Left colon (tissue), 2 donors: ENCODE measurements at regions not wholly inside any gene's neighbourhood (a gene's known extent, or its start where the extent isn't known, plus 50 kb on each side); places are given as distances from the start of the nearest gene placed in this dataset.
"Not testable (repeated sequence)": the region's sequence is repeated elsewhere in the genome, so short reads cannot be mapped to it uniquely, and the experiment has no call there.

Experiments
- ATAC-seq: fragments of 200-7000 bp; cut with Tn5 transposase; one replicate; pipeline ENCODE4 v1.9.1; 2020; ENCODE audit warnings: mild to moderate bottlenecking, moderate library complexity
- DNase-seq, 2 donors: peaks; one replicate each; pipeline ENCODE4 v3.0.0-alpha.2; 2020
- intact Hi-C, 2 donors: fragments of 100-400 bp; cut with DNase I in 1 of 2; cut with micrococcal nuclease in 1 of 2; formaldehyde crosslinking; loops; one replicate each; pipeline versions ENCODE4 v1.11.2 to v1.14.0; 2022; cut with DNase I, micrococcal nuclease
- donor health status: DM: no; HTN: no; CAD: no.
- donor health status: DM: yes; HTN: yes; CAD: no.

GRCh38 chr16:80114699-80115098 is 426.1 kb upstream of the DYNLRB2 start:
- DNase-seq (no peak), ATAC-seq (no peak)
- intact Hi-C loops: no loop called here

GRCh38 chr16:80113873-80114574 is 426.8 kb upstream of the DYNLRB2 start:
- no peak for DNase-seq
- intact Hi-C loops: no loop called here
- ATAC-seq: no peak

GRCh38 chr16:80109581-80109980 is 431.2 kb upstream of the DYNLRB2 start:
- no peak for ATAC-seq
- no peak for DNase-seq
- intact Hi-C loops: no loop called here

- intact Hi-C loops: no loop called here
- DNase-seq (no peak), ATAC-seq (no peak)
Measured at GRCh38 chr16:80107900-80108299, 432.9 kb upstream of the DYNLRB2 start.

- intact Hi-C loops: no loop called here
- ATAC-seq: no peak
Measured at GRCh38 chr16:80105751-80106150, 435.0 kb upstream of the DYNLRB2 start.

GRCh38 chr16:80105160-80105559 is 435.6 kb upstream of the DYNLRB2 start:
- intact Hi-C loops: no loop called here
- no peak for DNase-seq
- ATAC-seq: no peak

More at GRCh38 chr16:80105751-80106150, 435.0 kb upstream of the DYNLRB2 start:
- no peak for DNase-seq

GRCh38 chr16:80104401-80104800 is 436.4 kb upstream of the DYNLRB2 start:
- ATAC-seq (no peak), DNase-seq (no peak)
- intact Hi-C loops: no loop called here

- intact Hi-C loops: no loop called here
- no peak for DNase-seq
- no peak for ATAC-seq
Measured at GRCh38 chr16:80103463-80103862, 437.3 kb upstream of the DYNLRB2 start.

GRCh38 chr16:80100846-80101451 is 439.8 kb upstream of the DYNLRB2 start:
- no peak for ATAC-seq
- no peak for DNase-seq
- intact Hi-C loops: no loop called here

- no peak for DNase-seq
- ATAC-seq: no peak
- intact Hi-C loops: no loop called here
Measured at GRCh38 chr16:80100186-80100585, 440.6 kb upstream of the DYNLRB2 start.

GRCh38 chr16:80097098-80097497 is 443.7 kb upstream of the DYNLRB2 start:
- ATAC-seq: no peak
- intact Hi-C loops: no loop called here
- no peak for DNase-seq

GRCh38 chr16:80092681-80093080 is 448.1 kb upstream of the DYNLRB2 start:
- ATAC-seq (no peak), DNase-seq (no peak)
- intact Hi-C loops: no loop called here

GRCh38 chr16:80091453-80091852 is 449.3 kb upstream of the DYNLRB2 start:
- peak in 1 of 2 donors; percentile 5 for DNase-seq
- not testable (repeated sequence) for ATAC-seq

GRCh38 chr16:80085606-80086005 is 455.2 kb upstream of the DYNLRB2 start:
- intact Hi-C loops: no loop called here
- DNase-seq (no peak), ATAC-seq (no peak)

More at GRCh38 chr16:80091453-80091852, 449.3 kb upstream of the DYNLRB2 start:
- intact Hi-C loops: not testable (repeated sequence)

GRCh38 chr16:80084614-80085013 is 456.2 kb upstream of the DYNLRB2 start:
- ATAC-seq: peak; percentile 71
- intact Hi-C loops: no loop called here
- peak; percentile 11 to 26 for DNase-seq

GRCh38 chr16:80084163-80084562 is 456.6 kb upstream of the DYNLRB2 start:
- DNase-seq (no peak), ATAC-seq (no peak)
- intact Hi-C loops: no loop called here

- DNase-seq: no peak
- intact Hi-C loops: no loop called here
- ATAC-seq: no peak
Measured at GRCh38 chr16:80082906-80083305, 457.9 kb upstream of the DYNLRB2 start.

GRCh38 chr16:80081846-80082245 is 458.9 kb upstream of the DYNLRB2 start:
- DNase-seq (no peak), ATAC-seq (no peak)
- intact Hi-C loops: no loop called here

- intact Hi-C loops: no loop called here
- ATAC-seq: no peak
- DNase-seq: no peak
Measured at GRCh38 chr16:80080287-80080851, 460.4 kb upstream of the DYNLRB2 start.

- intact Hi-C loops: no loop called here
- no peak for DNase-seq
- ATAC-seq: no peak
Measured at GRCh38 chr16:80079072-80079471, 461.7 kb upstream of the DYNLRB2 start.
